CD4-positive, alpha-beta T cell treated with Interleukin-17A for 4 hours (primary cell): ENCODE measurements at regions not wholly inside any gene's neighbourhood (a gene's known extent, or its start where the extent isn't known, plus 50 kb on each side); places are given as distances from the start of the nearest gene placed in this dataset.

Experiments
- DNase-seq: peaks from one replicate; pipeline ENCODE4 v3.0.0-alpha.2; 2020; ENCODE audit warnings: mixed read lengths

DNA sequence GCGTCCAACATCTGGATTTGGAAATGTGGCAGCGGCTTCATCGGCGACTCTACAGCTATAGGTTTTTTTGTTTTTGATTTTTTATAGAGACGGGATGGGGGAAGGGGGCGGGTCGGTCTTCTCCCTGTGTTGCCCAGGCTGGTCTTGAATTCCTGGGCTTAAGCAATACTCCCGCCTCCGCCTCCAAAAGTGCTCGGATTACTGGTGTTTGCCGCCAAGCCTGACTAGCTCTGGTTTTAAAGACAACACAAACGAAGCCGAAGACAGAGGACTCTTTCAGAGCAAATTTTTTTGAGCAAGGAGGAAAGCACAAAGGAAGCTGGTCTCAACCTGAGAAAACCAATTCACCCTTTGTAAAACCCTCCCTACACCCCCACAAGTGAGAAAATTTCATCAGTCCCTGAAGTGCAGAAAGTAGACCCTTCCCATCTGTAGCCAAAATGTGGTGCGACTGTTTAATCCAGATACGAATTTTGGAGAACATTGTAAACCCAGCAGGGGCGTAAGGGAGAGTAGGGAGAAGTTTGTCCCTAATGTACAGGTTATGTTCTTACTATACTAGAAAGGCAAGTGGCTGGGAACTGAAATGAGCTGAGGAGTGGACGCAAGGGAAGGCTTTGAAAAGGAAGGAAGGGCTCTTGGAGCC, 185.9 kb downstream of the TRIM27 start:
- no peak for DNase-seq

DNA sequence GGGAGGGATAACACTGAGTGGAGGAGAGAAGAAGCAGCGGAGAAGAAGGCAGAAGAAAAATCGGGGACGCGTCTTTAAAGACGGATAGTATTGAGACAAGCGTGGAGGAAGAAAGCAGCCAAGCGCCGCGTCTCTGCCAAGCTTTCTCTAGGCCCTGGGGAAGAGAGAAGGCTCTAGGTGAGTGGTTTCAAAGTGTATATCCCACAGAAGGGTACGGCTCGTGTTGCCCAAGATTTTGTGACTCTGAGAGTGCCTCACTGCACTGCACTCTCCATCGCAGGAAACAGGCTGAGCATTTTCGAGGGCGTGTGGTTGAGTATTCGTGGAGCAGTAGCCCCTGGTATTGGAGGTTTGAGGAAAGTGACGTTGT, 185.4 kb downstream of the TRIM27 start:
- DNase-seq: no peak

DNA sequence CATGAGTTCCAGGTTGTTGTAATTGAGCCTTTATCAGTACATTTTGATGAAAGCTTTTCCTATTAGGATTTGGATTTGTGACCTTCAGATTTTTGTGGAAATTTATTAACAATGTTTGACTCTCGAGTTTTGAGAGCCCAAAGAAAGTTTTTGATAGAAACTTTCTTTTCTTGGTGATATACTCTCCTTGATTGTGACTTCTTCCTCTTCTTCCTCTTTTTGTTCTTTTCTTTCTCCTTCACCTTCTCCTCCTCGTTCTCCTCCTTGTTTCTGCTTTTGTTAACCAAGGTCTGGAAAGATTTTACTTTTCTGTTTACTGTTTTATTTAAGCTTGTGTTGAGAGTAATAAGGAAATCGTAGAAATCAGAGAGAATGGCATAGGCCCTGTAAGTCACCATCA, 182.4 kb downstream of the TRIM27 start:
- DNase-seq: no peak

DNA sequence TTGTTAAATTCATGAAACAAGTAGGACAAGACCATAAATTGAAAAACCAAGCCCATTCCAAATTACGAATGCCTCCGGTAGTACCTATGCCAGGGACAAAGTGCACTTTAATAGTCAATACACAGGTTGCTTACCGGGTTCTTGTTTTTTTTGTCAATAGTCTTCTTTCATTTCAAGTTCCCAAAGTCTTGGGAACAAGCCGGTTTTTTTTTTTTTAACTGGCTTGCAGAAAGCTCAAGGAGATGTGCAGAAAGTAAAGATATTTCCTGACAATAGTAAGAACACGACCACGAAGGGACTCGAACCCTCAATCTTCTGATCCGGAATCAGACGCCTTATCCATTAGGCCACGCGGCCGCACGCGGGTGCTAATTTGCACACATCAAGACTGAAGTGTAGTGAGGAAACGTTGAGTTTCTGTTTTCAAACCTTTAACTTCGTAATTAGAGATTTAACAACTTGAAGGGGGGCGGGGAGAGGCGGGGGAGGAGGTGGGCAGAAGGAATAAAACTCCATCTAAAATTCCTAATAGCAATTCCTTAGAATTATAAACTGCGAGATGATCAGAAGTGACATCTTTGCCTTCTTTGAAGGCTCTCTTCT, 181.0 kb downstream of the TRIM27 start:
- DNase-seq: no peak

DNA sequence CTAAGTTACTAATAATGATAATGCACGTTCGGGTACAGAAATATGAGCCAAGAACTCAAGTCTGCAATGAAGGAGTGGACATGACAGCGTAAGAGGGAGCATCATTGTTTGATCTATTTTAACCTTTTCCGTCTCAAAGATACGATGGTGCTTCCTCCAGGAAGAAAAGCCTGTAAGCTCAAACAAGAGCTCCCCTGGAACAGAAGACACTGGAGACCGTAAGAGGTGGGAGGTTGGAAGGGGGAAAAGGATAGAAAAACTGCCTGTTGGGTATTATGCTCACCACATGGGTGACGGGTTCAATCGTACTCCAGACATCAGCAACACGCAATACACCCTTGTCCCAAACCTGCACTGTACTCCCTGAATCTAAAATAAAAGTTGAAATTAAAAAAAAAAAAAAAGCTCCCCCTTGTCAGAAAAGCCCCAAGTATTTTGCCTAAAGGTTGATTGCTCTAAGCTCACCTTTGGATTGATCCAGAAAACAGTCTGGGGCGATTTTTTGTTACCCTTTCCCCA, 180.5 kb downstream of the TRIM27 start:
- DNase-seq: no peak

DNA sequence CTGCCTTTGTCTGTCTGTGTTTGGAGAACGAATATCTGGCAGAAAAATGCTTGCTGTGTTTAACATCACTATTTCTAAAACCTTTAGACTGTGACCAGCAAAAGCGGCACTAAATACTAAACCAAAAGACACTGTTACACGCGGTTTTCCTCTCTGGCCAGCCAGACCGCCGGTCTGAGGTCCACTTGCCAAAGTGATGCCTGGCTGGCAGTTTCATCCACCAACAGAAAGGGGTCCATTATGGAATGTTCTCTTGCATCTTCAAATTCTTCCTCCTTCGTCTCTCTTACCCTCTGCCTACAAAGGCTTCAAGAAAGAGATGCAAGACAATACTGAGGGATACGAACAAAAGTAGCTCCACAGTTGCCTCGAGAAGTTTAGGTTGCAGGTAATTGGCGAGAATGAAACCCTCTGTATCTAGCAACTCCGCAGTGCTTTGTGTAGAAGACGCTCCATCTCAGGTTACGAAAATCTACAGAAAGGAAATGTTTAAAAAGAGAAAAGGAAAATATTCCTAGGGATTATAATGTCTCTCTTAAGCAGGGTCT, 176.6 kb downstream of the TRIM27 start:
- no peak for DNase-seq

DNA sequence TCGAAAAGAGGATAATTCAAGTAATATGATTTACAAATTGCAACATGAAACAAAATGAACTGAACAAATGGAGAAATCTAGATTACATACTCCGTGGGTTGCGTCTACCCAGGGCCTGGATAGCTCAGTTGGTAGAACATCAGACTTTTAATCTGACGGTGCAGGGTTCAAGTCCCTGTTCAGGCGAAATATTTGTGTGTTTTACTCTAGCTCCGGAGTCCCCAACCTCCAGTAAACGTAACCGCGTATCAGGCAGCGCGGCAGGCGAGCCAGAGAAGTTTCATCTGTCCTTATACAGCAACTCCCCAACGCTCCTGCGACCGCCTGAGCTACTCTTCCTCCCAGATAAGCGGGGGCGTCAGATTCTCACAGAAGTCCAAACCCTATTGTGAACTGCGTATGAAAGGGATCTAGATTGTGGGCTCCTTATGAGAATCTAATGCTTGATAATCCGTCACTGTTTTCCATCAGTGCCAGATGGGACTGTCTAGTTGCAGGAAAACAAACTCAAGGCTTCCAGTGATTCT, 176.1 kb downstream of the TRIM27 start:
- DNase-seq: no peak

DNA sequence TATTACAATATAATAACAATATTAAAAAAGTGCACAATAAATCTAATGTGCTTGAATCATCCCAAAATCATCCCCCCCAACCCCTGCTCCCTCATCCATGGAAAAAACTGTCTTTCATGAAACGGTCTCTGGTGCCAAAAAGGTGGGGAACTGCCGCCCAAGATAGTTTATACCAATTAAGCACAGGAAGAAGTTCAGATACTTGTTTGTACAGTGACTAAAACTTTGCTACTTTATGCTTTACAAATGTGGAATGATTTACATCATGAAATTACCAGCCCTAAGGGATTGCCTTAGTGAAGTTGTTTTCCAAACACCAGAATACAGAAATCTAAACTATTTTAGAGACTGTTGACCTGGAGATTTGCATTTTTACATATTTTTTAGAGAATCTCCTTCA, 175.6 kb downstream of the TRIM27 start:
- no peak for DNase-seq

DNA sequence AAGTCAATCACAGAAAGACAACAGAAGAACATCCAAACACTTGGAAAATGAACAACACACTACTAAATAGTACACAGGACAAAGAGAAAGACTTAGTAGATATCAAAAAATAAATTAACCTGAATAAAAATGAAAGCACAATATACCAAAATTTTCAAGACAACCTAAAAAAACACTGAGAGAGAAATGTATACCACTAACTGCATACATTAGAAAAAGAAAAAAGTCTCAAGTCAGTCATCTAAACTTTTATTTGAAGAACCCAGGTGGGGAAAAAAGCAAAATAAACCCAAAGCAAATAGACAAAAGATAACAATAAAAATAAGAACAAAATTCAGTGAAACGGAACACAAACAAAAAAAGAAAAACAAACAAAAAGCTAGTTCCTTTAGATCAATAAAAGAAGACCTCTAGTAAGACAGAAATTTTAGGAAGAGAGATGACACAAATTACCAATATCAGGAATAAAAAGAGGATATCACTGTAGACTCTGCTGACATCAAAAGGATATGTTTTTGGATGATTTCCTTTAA, 172.8 kb downstream of the TRIM27 start:
- DNase-seq: no peak

DNA sequence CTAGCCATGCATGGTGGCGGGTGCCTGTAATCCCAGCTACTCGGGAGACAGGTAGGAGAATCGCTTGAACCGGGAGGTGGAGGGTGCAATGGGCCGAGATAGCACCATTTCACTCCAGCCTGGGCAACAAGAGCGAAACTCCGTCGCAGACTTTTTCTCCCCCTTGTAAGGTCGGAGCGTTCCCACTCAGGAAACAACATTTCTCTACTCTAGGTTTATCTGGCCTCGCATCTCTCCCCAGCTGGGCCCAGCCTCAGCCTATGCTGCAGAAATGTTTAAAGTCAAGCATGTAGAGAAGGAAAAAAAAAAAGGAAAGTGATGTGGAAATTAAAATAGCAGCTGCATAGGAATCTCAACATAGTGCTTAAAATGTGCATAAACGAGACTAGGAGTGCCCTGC, 172.3 kb downstream of the TRIM27 start:
- DNase-seq: no peak

DNA sequence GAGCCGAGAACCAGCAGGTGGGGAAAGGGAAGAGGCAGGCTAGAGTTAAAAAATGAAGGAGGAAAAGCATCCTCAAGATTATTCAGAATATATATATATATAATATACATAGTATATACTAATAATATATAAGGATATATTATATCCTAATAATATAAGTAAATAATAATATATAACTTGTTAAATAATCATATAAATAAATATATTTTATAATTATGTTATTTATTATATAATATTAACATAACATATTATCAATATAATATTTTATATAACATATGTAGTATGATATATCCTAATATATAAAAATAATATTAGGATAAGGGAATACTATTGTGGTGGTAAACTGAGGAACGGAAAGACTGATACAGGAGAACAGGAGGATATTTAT, 171.8 kb downstream of the TRIM27 start:
- DNase-seq: no peak

DNA sequence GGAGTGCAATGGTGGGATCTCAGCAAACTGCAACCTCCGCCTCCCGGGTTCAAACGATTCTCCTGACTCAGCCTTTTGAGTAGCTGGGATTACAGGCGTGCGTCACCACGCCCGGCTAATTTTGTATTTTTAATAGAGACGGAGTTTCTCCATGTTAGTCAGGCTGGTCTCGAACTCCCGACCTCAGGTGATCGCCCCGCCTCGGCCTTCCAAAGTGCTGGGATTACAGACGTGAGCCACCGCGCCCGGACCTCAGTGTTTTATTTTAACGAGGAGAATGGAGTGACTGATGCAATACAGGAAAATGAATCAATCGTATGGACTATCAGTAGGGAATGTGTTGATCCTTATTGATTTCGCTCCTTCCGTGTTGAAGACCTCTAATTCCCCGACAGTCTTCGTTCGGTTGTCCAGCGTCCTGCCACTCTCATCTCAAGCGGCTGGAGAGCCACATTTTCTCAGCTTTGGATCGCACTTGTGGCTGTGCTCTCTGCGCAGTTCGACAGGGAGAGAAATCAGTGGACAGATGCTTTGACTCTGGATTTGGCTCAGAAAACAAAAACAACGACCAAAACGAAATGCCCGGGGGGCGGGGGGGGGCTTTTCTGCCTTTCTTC, 166.2 kb downstream of the TRIM27 start:
- no peak for DNase-seq

DNA sequence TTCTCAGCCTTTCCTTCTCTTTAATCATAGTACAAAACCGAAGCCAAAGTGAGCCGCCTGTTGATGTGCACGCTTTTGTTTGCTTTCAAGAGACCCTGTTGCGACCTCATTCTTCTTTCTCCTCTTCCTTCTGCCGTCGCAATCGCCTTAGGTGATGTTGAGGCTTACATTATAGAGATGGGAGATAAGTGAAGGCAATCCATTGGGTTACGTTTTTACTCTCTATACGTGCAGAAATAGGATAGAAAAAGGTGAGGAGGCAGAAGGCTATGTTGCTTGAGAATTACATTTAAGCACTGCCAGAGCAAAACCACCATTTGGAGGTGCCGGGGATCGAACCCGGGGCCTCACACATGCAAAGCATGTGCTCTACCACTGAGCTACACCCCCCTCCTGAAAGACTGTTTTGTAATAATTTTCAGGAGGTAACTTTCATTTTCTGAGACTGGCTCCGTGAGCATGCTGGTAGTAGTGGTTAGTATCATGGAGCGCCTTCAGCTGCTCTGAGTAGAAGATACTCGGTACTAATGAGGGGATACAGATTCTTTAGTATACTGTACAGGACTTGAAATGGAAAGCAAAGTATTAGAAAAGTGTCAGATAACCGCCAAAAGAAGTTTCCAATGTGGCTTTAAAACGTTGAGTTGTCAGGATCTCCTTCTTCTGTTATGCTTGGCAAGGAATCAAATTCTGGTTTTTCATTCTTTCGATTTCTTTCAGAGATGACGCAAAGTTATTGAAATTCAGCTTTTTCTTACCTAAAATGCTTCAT, 165.6 kb downstream of the TRIM27 start:
- DNase-seq: no peak

DNA sequence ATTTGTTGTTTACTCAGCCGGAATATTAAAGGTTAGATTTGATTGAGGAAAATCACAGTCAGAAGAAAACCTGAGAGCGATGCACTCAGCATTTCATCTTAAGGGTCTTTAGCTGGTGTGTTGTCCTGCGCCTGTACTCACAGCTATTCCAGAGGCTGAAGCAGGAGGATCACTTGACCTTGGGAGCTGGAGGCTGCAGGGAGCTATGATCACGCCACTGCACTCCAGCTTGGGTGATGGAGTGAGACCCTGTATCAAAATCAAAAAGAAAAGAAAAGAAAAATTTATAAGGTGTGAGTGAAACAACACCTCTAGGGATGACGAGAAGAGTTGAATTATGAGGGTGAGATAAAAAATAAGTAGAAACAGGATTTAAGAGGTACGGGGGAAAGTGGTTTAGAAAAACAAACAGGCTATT, 165.0 kb downstream of the TRIM27 start:
- no peak for DNase-seq

DNA sequence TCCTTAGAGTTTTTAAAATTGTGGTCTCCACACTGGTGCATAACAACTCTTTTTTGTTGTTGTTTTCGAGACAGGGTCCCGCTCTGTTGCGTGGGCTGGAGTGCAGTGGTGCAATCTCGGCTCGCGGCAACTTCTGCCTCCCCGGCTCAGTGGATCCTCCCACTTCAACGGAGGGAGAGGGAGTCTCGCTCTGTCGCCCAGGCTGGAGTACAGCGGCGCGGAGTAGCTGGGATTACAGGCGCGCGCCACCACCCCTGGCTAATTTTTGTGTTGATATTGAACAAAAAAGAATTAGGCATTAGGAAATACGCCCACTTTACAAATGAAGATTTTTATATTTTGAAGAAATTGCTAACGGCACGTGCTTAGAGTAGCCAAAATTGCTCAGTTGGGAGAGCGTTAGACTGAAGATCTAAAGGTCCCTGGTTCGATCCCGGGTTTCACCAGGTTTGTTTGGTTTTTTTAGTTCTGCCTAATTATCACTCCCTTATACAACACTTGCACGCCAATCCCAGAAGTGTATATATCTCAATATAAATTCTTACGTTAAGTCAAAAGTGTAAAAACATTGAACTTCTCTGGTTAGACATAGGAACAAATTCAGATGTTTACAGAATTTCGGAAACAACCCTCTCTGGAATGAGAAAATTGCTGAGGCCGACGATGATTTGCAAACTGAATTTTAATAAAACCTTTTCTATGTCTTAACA, 159.6 kb downstream of the TRIM27 start:
- DNase-seq: no peak

DNA sequence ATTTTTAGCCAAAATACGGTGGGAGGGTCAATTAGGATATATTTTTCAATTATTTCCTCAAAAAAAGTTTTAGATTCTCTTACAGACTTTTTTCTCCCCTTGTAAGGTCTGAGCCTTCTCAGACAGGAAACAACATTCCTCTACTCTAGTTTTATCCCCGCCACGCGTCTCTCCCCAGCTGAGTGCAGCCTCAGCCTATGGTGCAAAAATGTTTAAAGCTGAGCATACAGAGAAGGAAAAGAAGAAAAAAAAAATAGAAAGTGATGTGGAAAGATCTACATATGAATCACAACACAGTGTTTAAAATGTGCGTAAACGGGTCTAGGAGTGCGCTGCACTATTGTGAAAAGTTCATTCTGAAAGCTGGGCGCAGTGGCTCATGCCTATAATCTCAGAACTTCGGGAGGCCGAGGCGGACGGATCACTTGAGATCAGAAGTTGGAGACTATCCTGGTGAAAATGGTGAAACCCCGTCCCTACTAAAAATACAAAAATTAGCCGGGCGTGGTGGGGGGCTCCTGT, 159.0 kb downstream of the TRIM27 start:
- DNase-seq: no peak

DNA sequence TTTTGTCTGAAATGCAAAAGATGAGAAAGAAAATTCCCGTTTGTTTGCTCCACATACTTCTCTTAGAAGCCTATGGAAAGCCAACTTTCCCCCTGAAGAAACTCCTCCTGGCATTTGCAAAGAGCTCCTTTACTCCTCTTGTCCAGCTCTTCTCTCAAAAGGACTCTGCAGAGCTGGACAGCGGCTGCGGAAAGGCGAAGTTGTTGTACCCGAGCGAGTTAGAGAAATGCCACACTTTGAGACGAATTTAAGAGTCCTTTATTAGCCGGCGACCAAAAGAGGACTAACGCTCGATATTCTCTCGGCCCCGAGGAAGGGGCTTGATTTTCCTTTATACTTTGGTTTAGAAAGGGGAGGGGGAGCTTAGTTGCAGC, 157.8 kb downstream of the TRIM27 start:
- no peak for DNase-seq

DNA sequence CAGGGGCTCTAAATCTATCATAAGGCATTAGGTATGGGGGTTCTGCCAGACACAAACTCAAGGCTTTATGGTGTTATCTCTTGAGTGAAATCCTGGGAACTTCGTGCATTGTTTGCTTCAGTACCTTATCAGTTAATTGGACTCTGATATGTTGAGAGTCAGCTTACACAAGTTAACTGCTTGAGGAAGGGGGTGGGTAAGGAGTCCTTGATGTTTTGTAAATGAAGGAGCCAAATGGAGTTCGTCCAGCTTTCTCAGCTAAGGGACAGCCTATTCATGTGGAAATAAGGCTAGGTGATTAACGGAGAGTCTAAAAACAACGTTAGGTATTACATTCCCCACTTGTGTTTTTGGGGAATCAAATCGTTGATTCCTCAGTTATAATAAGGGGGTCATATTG, 157.4 kb downstream of the TRIM27 start:
- DNase-seq: no peak

DNA sequence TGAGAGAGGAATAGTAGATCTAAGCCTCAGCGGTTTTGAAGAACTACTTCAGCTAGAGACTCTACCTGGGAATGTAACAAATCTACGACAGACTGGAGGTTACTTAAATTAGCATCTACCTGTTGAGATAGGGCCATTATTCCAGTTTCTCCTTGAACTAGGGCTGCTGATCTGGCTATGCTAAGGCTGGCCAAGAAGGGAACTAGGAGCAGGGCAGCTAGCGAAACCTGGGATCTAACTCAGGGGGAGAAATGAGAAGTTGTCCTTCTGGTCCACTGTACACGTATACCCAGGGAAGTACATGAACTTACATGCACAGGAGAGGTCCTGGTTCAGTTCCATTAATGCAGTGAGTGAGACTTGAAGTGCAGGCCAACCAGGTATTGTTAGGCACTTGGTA, 156.7 kb downstream of the TRIM27 start:
- no peak for DNase-seq

DNA sequence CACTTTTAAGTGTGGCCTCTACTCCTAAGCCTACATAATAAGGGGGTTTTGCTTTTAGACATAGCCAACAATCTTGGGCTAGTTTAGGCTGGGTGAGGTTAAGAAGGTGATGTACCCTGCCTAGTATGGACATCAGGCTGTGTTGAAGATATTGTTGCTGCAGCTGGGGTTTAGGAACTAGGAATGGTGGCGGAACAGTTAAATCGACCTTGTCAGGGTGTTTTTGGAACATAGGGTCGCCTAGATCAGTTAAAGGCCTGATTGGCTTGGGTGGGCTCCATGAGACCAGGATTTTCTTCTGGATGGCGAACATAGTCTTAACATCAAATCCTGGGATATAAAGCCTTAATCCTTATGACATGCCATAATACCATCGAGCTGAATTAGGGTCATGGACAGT, 156.1 kb downstream of the TRIM27 start:
- DNase-seq: no peak

DNA sequence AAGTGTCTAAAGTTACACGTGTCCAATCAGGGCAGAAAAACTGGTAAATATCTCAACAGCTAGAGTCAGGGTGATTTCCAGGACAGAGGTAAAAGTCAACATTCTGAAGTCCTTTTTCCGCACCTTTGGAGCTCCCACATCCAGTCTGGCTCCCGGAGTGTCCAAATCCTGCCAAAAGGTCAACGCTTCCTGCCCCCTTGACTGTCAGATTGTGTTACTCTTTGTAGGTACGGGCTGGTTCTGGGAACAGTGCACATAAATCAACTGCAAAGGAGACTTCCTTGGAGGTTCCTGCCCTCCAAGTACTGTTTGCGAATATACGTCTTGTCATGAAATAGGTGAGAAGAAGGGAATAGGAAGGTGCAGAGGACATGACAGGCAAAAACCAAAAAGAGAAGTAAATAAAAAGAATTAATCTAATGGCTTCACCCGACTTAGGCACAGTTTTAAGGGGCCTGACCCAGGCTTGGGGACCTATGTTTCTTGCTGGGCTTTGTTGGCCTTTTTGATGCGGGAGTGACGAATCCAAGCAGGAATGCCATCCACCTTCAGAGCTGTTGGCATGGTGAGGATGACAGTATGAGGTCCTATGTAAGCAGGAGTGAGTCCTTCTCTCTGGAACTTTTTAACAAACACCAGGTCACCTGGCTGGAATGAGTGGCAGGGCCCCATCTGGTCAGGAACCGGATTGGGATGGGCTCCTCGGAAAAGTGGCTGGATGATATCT, 155.4 kb downstream of the TRIM27 start:
- DNase-seq: no peak
